SK-N-SH treated with all-trans-retinoic acid at 6 μM for 48 hours (cell line): ENCODE measurements at regions not wholly inside any gene's neighbourhood (a gene's known extent, or its start where the extent isn't known, plus 50 kb on each side); places are given as distances from the start of the nearest gene placed in this dataset.

Source experiments
- ATAC-seq: fragments of 200-7000 bp; cut with Tn5 transposase; 3 replicates; pipeline ENCODE4 v1.9.1; 2020; ENCODE audit warnings: mild to moderate bottlenecking, moderate library complexity
- BACH2 ChIP-seq: fragments of 250-450 bp; sonication (Bioruptor Pico); IDR thresholded peaks from 2 replicates; pipeline ENCODE4 v1.9.0; 2021; ENCODE audit warnings: mild to moderate bottlenecking, borderline replicate concordance
- CREB5 ChIP-seq: fragments of 250-450 bp; sonication (Bioruptor Pico); IDR thresholded peaks from 2 replicates; pipeline ENCODE4 v1.5.1; 2020; ENCODE audit warnings: low read depth, mild to moderate bottlenecking, moderate library complexity
- CSDC2 ChIP-seq: fragments of 250-450 bp; sonication (Bioruptor Pico); IDR thresholded peaks from 2 replicates; pipeline ENCODE4 v1.5.0; 2020; ENCODE audit warnings: mild to moderate bottlenecking, moderate library complexity
- CSRNP3 ChIP-seq: fragments of 250-450 bp; sonication (Bioruptor Pico); IDR thresholded peaks from 2 replicates; pipeline ENCODE4 v1.5.1; 2021; ENCODE audit warnings: mild to moderate bottlenecking, moderate library complexity
- ESRRG ChIP-seq: fragments of 250-450 bp; sonication (Bioruptor Pico); IDR thresholded peaks from 2 replicates; pipeline ENCODE4 v1.6.1; 2021; ENCODE audit warnings: mild to moderate bottlenecking
- GLIS3 ChIP-seq: fragments of 250-450 bp; sonication (Bioruptor Pico); IDR thresholded peaks from 2 replicates; pipeline ENCODE4 v1.5.0; 2020; ENCODE audit warnings: mild to moderate bottlenecking, moderate library complexity
- OSR1 ChIP-seq: fragments of 250-450 bp; sonication (Bioruptor Pico); IDR thresholded peaks from 2 replicates; pipeline ENCODE4 v1.8.0; 2022; ENCODE audit warnings: moderate library complexity, mild to moderate bottlenecking, inconsistent platforms
- POU6F1 ChIP-seq: fragments of 250-450 bp; sonication (Bioruptor Pico); IDR thresholded peaks from 2 replicates; pipeline ENCODE4 v1.8.0; 2021; ENCODE audit warnings: low read depth, mild to moderate bottlenecking, moderate library complexity, borderline replicate concordance
- PPARA ChIP-seq: fragments of 250-450 bp; sonication (Bioruptor Pico); IDR thresholded peaks from 2 replicates; pipeline ENCODE4 v1.5.0; 2020; ENCODE audit warnings: mild to moderate bottlenecking, borderline replicate concordance
- RARB ChIP-seq: fragments of 250-450 bp; sonication (Bioruptor Pico); IDR thresholded peaks from 2 replicates; pipeline ENCODE4 v1.8.0; 2021; ENCODE audit warnings: mild to moderate bottlenecking, moderate library complexity
- SNAI2 ChIP-seq: fragments of 250-450 bp; sonication (Bioruptor Pico); IDR thresholded peaks from 2 replicates; pipeline ENCODE4 v1.5.0; 2020; ENCODE audit warnings: mild to moderate bottlenecking, moderate library complexity
- TCF4 ChIP-seq: fragments of 250-450 bp; sonication (Bioruptor Pico); IDR thresholded peaks from 2 replicates; pipeline ENCODE4 v1.8.0; 2021; ENCODE audit warnings: mild to moderate bottlenecking, moderate library complexity, borderline replicate concordance
- TOX ChIP-seq: fragments of 250-450 bp; sonication (Bioruptor Pico); IDR thresholded peaks from 2 replicates; pipeline ENCODE4 v1.8.0; 2021; ENCODE audit warnings: mild to moderate bottlenecking, moderate library complexity, borderline replicate concordance
- TSHZ2 ChIP-seq: fragments of 250-450 bp; sonication (Bioruptor Pico); IDR thresholded peaks from 2 replicates; pipeline ENCODE4 v1.5.0; 2020; ENCODE audit warnings: mild to moderate bottlenecking, moderate library complexity
- ZC3H10 ChIP-seq: fragments of 250-450 bp; sonication (Bioruptor Pico); IDR thresholded peaks from 2 replicates; pipeline ENCODE4 v1.5.1; 2021; ENCODE audit warnings: mild to moderate bottlenecking, moderate library complexity
- ZFP3 ChIP-seq: fragments of 250-450 bp; sonication (Bioruptor Pico); IDR thresholded peaks from 2 replicates; pipeline ENCODE4 v1.5.0; 2020; ENCODE audit warnings: mild to moderate bottlenecking, moderate library complexity
- ZFP30 ChIP-seq: fragments of 450-650 bp; formaldehyde crosslinking; IDR thresholded peaks from 2 replicates; pipeline ENCODE4 v1.5.0; 2022; ENCODE audit warnings: mild to moderate bottlenecking, moderate library complexity
- ZNF565 ChIP-seq: fragments of 450-650 bp; formaldehyde crosslinking; conservative IDR thresholded peaks from 2 replicates; pipeline ENCODE4 v1.5.0; 2020; ENCODE audit warnings: low read depth, mild to moderate bottlenecking, moderate library complexity
- ZNF70 ChIP-seq: fragments of 450-650 bp; formaldehyde crosslinking; IDR thresholded peaks from 2 replicates; pipeline ENCODE4 v1.5.0; 2020; ENCODE audit warnings: mild to moderate bottlenecking, moderate library complexity
- ZNF8 ChIP-seq: fragments of 450-650 bp; formaldehyde crosslinking; IDR thresholded peaks from 2 replicates; pipeline ENCODE4 v1.5.0; 2020; ENCODE audit warnings: mild to moderate bottlenecking, moderate library complexity

- TF ChIP-seq CSDC2 (no peak), POU6F1 (CRISPR knock-in tag) (no peak), ZFP3 (CRISPR knock-in tag) (no peak), ZC3H10 (CRISPR knock-in tag) (no peak), SNAI2 (CRISPR knock-in tag) (no peak), CREB5 (CRISPR knock-in tag) (no peak), CSRNP3 (CRISPR knock-in tag) (no peak), RARB (CRISPR knock-in tag) (no peak), PPARA (CRISPR knock-in tag) (no peak), ZNF565 (CRISPR knock-in tag) (no peak), OSR1 (CRISPR knock-in tag) (no peak), ZNF8 (CRISPR knock-in tag) (no peak), ESRRG (CRISPR knock-in tag) (no peak), TCF4 (CRISPR knock-in tag) (no peak), ZFP30 (CRISPR knock-in tag) (no peak)
- no peak for ATAC-seq
Observed at GRCh38 chr4:110675426-110675825, 52.5 kb upstream of the PITX2 start.

- no peak for ATAC-seq
- no peak for TF ChIP-seq CREB5 (CRISPR knock-in tag)
- TF ChIP-seq CSDC2 = no peak
- TF ChIP-seq TOX (CRISPR knock-in tag) = no peak
- no peak for TF ChIP-seq ZNF565 (CRISPR knock-in tag)
Observed at GRCh38 chr4:110676241-110676640, 53.4 kb upstream of the PITX2 start.

- ATAC-seq = no peak
- TF ChIP-seq TOX (CRISPR knock-in tag) (no peak), ZFP30 (CRISPR knock-in tag) (no peak), ZNF70 (CRISPR knock-in tag) (no peak), TCF4 (CRISPR knock-in tag) (no peak), GLIS3 (no peak), TSHZ2 (CRISPR knock-in tag) (no peak), ZNF565 (CRISPR knock-in tag) (no peak), CREB5 (CRISPR knock-in tag) (no peak), CSRNP3 (CRISPR knock-in tag) (no peak), POU6F1 (CRISPR knock-in tag) (no peak), PPARA (CRISPR knock-in tag) (no peak), OSR1 (CRISPR knock-in tag) (no peak), BACH2 (CRISPR knock-in tag) (no peak), ZC3H10 (CRISPR knock-in tag) (no peak)
Observed at GRCh38 chr4:110678517-110679227, 55.8 kb upstream of the PITX2 start.
